Activated naive CD4-positive, alpha-beta T cell treated with anti-CD3 and anti-CD28 coated beads, Interleukin-2, amount 10 ng/mL, durations not matched to agents 7 days and 5 days (primary cell): ENCODE measurements at regions not wholly inside any gene's neighbourhood (a gene's known extent, or its start where the extent isn't known, plus 50 kb on each side); places are given as distances from the start of the nearest gene placed in this dataset.
"Not testable (repeated sequence)": the region's sequence is repeated elsewhere in the genome, so short reads cannot be mapped to it uniquely, and the experiment has no call there.

Source experiments
- CTCF ChIA-PET: fragments of 350-600 bp; sonication (Branson Sonifier 250); formaldehyde crosslinking; loops from one replicate; lab custom pipeline; 2021; ENCODE audit warnings: antibody characterized with exemption; lab: Charles Lee
- DNase-seq: peaks from one replicate; pipeline ENCODE4 v3.0.0-alpha.2; 2020
- H3K27ac Mint-ChIP-seq: one replicate; pipeline ENCODE4 v1.8.0; 2021; ENCODE audit warnings: mild to moderate bottlenecking, moderate library complexity, mixed read lengths
- H3K27me3 Mint-ChIP-seq: one replicate; pipeline ENCODE4 v1.8.0; 2021; ENCODE audit warnings: mild to moderate bottlenecking, mixed read lengths
- H3K36me3 Mint-ChIP-seq: one replicate; pipeline ENCODE4 v1.8.0; 2021; ENCODE audit warnings: mixed read lengths
- H3K4me1 Mint-ChIP-seq: one replicate; pipeline ENCODE4 v1.8.0; 2021; ENCODE audit warnings: mixed read lengths
- H3K4me3 Mint-ChIP-seq: one replicate; pipeline ENCODE4 v1.8.0; 2021; ENCODE audit warnings: mild to moderate bottlenecking, moderate library complexity, mixed read lengths
- H3K9me3 Mint-ChIP-seq: one replicate; pipeline ENCODE4 v1.8.0; 2021; ENCODE audit warnings: mixed read lengths

DNA sequence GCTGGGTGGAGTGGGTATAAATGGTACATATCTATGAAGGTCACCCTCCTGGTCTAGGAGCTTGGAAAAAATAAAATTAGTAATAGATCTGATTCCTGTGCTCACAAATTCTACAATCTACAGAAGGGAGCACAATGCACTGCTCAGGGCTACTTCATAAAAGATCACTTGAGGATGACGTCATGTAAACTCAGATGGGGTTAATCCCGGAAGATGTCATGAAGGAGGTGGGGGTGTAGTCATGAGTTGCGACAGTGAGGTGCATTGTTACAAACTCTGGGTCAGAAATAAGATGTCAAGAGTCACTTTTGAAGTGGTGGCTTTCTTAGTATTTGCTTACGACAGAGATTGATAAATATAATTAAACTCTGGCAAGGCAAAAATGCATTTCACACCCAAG, 68.2 kb downstream of the LHX9 start:
- Mint-ChIP-seq H3K36me3 (no peaks in the 10 kb centered on the region), H3K4me1 (no peaks in the 10 kb centered on the region), H3K27ac (no peak overlapping the region), H3K9me3 (no peaks in the 10 kb centered on the region), H3K27me3 (peaks cover 23% of the 10 kb centered on the region), H3K4me3 (no peak overlapping the region)
- DNase-seq = no peak
- CTCF ChIA-PET = interaction anchor here (1.3 kb wide), 1 partner anchor 14 kb away, joined by 4 read pairs; no protein-coding TSS in a partner anchor

GRCh38 chr1:197986817-197987216, 69.6 kb downstream of the LHX9 start:
- no peak overlapping the region for H3K4me3 Mint-ChIP-seq
- H3K27me3 Mint-ChIP-seq = peaks cover 18% of the 10 kb centered on the region
- H3K9me3 Mint-ChIP-seq = no peaks in the 10 kb centered on the region
- H3K4me1 Mint-ChIP-seq = no peaks in the 10 kb centered on the region
- CTCF ChIA-PET = no interaction called here
- no peaks in the 10 kb centered on the region for H3K36me3 Mint-ChIP-seq
- no peak for DNase-seq
- H3K27ac Mint-ChIP-seq = no peak overlapping the region

- H3K9me3 Mint-ChIP-seq = no peaks in the 10 kb centered on the region
- no peaks in the 10 kb centered on the region for H3K36me3 Mint-ChIP-seq
- CTCF ChIA-PET = no interaction called here
- no peak for DNase-seq
- no peak overlapping the region for H3K4me3 Mint-ChIP-seq
- peaks cover 13% of the 10 kb centered on the region for H3K27me3 Mint-ChIP-seq
- no peak overlapping the region for H3K27ac Mint-ChIP-seq
- no peaks in the 10 kb centered on the region for H3K4me1 Mint-ChIP-seq
These were observed 70.1 kb downstream of the LHX9 start for GRCh38 chr1:197987294-197987693.

GRCh38 chr1:197988581-197988980, 71.4 kb downstream of the LHX9 start:
- H3K4me1 Mint-ChIP-seq, H3K27ac Mint-ChIP-seq, H3K9me3 Mint-ChIP-seq, H3K27me3 Mint-ChIP-seq, H3K36me3 Mint-ChIP-seq, H3K4me3 Mint-ChIP-seq, DNase-seq: not testable (repeated sequence)
- CTCF ChIA-PET = interaction anchor here (0.7 kb wide), 1 partner anchor 476 kb away, joined by 3 read pairs; no protein-coding TSS in a partner anchor

DNA sequence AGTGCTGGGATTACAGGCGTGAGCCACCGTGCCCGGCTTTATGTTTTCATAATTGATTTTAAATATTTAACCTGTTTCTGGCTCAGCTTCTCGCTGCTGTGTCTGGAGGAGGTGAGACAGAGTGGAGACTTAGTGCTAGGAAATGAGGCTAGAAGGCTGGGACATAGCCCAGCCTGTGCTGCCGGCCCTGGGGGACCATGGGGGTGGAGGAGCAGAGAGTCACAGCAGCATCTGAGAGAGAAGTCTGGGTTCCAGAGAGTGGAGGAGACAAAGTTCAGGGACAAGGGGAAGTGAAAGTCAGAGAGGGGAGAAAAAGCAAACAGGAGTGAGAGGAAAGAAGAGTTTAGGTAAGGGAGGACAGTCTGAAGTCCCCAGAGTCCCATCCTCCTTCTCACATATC, 71.9 kb downstream of the LHX9 start:
- no peak overlapping the region for H3K4me3 Mint-ChIP-seq
- no peak for DNase-seq
- no peak overlapping the region for H3K27ac Mint-ChIP-seq
- H3K4me1 Mint-ChIP-seq = no peaks in the 10 kb centered on the region
- CTCF ChIA-PET = no interaction called here
- H3K27me3 Mint-ChIP-seq = peaks cover 9% of the 10 kb centered on the region
- no peaks in the 10 kb centered on the region for H3K36me3 Mint-ChIP-seq
- no peaks in the 10 kb centered on the region for H3K9me3 Mint-ChIP-seq

DNA sequence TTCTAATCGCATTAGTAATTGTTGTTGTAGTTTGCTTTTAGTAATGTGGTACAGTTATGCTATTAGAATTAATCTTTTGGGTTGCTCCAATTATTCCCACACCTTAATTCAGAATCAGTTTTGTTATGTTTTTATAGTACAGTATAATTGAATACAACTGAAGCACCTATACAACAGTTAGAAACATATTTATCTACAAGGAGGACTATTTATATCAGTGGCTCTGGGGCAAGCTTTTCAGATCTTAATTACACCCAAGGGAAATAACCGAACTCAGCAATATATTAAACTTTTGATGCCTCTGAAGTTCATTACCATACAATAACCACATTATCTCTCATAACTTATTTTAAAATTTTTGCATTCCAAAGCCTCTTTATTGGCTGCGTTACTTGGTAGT, 74.4 kb downstream of the LHX9 start:
- Mint-ChIP-seq H3K4me1 (peaks cover 5% of the 10 kb centered on the region), H3K27me3 (peaks cover 9% of the 10 kb centered on the region), H3K27ac (no peak overlapping the region), H3K36me3 (no peaks in the 10 kb centered on the region), H3K9me3 (no peaks in the 10 kb centered on the region), H3K4me3 (no peak overlapping the region)
- DNase-seq = no peak
- CTCF ChIA-PET = no interaction called here

GRCh38 chr1:197994907-197995407, 77.8 kb downstream of the LHX9 start:
- H3K27me3 Mint-ChIP-seq = peaks cover 9% of the 10 kb centered on the region
- DNase-seq = no peak
- H3K9me3 Mint-ChIP-seq = no peaks in the 10 kb centered on the region
- no peak overlapping the region for H3K27ac Mint-ChIP-seq
- CTCF ChIA-PET = interaction anchor here (0.9 kb wide), 1 partner anchor 13 kb away, joined by 3 read pairs; no protein-coding TSS in a partner anchor
- H3K4me1 Mint-ChIP-seq = peaks cover 5% of the 10 kb centered on the region
- no peaks in the 10 kb centered on the region for H3K36me3 Mint-ChIP-seq
- H3K4me3 Mint-ChIP-seq = no peak overlapping the region

DNA sequence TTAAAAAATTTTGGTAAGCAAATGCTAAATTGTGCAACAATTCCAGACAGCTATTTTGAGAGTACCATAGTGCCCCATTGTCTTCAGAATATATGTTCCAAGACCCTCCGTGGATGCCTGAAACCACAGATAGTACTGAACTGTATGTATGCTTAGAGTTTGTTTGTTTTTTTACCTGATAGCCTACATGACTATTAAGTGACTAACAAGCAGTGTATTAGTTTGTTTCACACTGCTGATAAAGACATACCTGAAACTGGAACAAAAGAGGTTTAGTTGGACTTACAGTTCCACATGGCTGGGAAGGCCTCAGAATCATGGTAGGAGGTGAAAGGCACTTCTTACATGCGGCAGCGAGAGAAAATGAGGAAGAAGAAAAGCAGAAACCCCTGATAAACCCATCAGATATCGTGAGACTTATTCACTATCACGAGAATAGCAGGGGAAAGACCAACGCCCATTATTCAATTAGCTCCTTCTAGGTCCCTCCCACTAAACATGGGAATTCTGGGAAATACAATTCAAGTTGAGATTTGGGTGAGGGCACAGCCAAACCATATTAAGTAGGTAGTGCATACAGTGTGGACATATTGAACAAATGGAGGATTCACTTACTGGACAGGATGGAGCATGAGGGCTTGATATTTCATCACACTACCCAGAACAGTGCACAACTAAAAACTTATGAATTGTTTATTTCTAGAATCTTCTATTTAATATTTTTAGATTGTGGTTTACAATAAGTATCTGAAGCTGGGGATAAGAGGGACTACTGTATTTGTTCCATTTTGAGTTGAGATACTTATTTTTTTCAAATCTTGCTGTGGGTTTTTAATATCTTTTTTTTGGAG, 78.5 kb downstream of the LHX9 start:
- no peaks in the 10 kb centered on the region for H3K36me3 Mint-ChIP-seq
- H3K9me3 Mint-ChIP-seq = no peaks in the 10 kb centered on the region
- H3K27me3 Mint-ChIP-seq = peaks cover 8% of the 10 kb centered on the region

GRCh38 chr1:197996259-197996512, 79.0 kb downstream of the LHX9 start:
- H3K4me1 Mint-ChIP-seq, H3K4me3 Mint-ChIP-seq, H3K27me3 Mint-ChIP-seq, H3K27ac Mint-ChIP-seq, H3K9me3 Mint-ChIP-seq, H3K36me3 Mint-ChIP-seq, CTCF ChIA-PET, DNase-seq: not testable (repeated sequence)

More for the DNA sequence above, 78.5 kb downstream of the LHX9 start:
- Mint-ChIP-seq H3K27ac (no peak overlapping the region), H3K4me1 (peaks cover 5% of the 10 kb centered on the region), H3K4me3 (no peak overlapping the region)
- CTCF ChIA-PET = no interaction called here
- DNase-seq = no peak

DNA sequence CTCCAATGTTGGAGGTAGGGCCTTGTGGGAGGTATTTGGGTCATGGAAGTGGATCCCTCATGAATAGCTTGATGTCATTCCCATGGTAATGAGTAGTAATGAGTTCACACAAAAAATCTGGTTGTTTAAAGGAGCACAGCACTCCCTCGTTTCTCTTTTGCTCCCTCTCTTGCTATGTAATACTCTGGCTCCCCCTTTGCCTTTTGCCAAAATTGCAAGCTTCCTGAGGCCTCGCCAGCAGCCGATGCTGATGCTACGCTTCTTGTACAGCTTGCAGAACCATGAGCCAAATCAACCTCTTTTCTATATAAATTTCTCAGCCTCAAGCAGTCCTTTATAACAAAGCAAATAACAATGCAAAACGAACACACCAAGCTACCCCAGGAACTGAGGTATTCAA, 80.9 kb downstream of the LHX9 start:
- CTCF ChIA-PET = interaction anchor here (0.9 to 1.5 kb wide), 2 partner anchors 13 to 466 kb away, joined by 3 to 4 read pairs; no protein-coding TSS in a partner anchor
- Mint-ChIP-seq H3K4me1 (peaks cover 10% of the 10 kb centered on the region), H3K27me3 (peaks cover 8% of the 10 kb centered on the region), H3K4me3 (no peak overlapping the region), H3K27ac (no peak overlapping the region), H3K9me3 (no peaks in the 10 kb centered on the region), H3K36me3 (no peaks in the 10 kb centered on the region)
- no peak for DNase-seq

GRCh38 chr1:198001776-198002408, 84.7 kb downstream of the LHX9 start:
- no peak for DNase-seq
- H3K9me3 Mint-ChIP-seq = no peaks in the 10 kb centered on the region
- H3K4me1 Mint-ChIP-seq = peaks cover 6% of the 10 kb centered on the region
- H3K36me3 Mint-ChIP-seq = no peaks in the 10 kb centered on the region
- CTCF ChIA-PET = no interaction called here
- peaks cover 11% of the 10 kb centered on the region for H3K27me3 Mint-ChIP-seq
- H3K27ac Mint-ChIP-seq = no peak overlapping the region
- H3K4me3 Mint-ChIP-seq = no peak overlapping the region

DNA sequence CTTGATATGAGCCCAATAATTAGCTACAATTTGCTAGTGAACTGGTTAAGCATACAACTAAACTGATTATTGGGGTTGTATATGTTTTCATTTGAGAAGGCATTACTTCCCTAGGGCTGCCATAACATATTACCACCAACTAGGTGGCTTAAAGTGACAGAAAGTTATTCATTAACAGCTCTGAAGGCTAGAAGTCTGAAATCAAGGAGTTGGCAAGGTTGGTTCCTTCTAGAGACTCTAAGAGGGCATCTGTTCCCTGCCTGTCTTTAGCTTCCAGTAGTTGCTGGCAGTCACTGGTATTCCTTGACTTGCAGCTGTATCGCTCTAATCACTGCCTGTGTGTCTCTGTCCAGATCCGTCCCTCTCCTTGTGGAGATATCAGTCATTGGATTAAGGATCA, 86.3 kb downstream of the LHX9 start:
- Mint-ChIP-seq H3K27ac (no peak overlapping the region), H3K4me1 (peaks cover 6% of the 10 kb centered on the region), H3K9me3 (peaks cover 2% of the 10 kb centered on the region), H3K36me3 (no peaks in the 10 kb centered on the region), H3K27me3 (peaks cover 20% of the 10 kb centered on the region), H3K4me3 (no peak overlapping the region)
- DNase-seq = no peak
- CTCF ChIA-PET = no interaction called here

- Mint-ChIP-seq H3K36me3 (no peaks in the 10 kb centered on the region), H3K4me1 (peaks cover 2% of the 10 kb centered on the region), H3K27me3 (peaks cover 20% of the 10 kb centered on the region), H3K4me3 (no peak overlapping the region), H3K9me3 (peaks cover 26% of the 10 kb centered on the region), H3K27ac (no peak overlapping the region)
- no peak for DNase-seq
- CTCF ChIA-PET = no interaction called here
These were observed 89.8 kb downstream of the LHX9 start for GRCh38 chr1:198007011-198007410.

DNA sequence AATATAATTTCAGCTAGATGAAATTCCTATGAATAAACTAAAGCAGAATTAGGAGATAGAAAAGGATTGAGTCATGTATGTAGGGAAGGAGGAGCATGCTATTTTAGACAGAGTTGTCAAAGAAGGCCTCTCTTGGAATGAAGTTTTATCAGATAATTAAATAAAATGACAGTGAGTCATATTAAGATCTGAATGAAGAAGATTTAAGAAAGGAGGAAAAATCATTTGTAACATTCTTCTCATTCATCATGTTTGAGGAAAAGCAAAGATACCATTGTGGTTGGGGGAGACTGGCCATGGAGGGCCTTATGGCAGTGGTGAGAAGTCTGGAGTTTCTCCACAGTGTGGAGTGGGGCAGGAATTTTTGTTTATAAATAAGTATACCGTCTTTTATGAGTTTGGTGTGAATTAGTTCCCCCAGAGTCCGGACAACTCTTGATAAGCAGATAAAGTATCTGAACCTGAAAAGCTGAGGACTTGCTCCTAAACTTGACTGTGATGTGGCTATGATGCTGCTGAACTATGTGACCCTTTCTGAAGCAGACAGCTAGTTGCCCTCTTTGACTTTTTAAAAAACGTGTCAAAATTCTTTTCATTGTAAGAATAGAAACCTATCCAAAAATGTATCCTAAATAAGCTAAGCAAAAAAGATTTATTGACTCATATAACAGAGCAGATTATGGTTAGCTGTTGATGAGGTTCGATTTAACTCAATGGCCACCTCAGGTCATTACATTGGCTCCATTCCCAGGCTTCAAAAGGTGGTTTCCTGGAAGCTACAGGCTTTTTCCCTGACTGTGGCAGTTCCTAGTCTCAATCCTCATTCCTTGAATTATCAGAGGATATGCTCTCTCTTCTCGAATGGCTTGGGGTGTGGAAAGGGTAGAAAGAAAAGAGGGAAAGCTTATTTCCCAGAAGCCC, 90.8 kb downstream of the LHX9 start:
- DNase-seq = no peak
- Mint-ChIP-seq H3K4me1 (no peaks in the 10 kb centered on the region), H3K27ac (no peak overlapping the region), H3K36me3 (no peaks in the 10 kb centered on the region), H3K4me3 (no peak overlapping the region), H3K9me3 (peaks cover 26% of the 10 kb centered on the region), H3K27me3 (peaks cover 20% of the 10 kb centered on the region)
- CTCF ChIA-PET = interaction anchor here (1.1 kb wide), 1 partner anchor 13 kb away, joined by 3 read pairs; no protein-coding TSS in a partner anchor
